Fibroblast of villous mesenchyme (primary cell): ENCODE measurements at regions not wholly inside any gene's neighbourhood (a gene's known extent, or its start where the extent isn't known, plus 50 kb on each side); places are given as distances from the start of the nearest gene placed in this dataset.

ENCODE experiments used
- DNase-seq: peaks from one replicate; pipeline ENCODE4 v3.0.0-alpha.2; 2010; ENCODE audit warnings: low read depth
- H3K4me3 ChIP-seq: 2 replicates; pipeline ENCODE4 v1.5.1; 2011; ENCODE audit warnings: low read depth, mild to moderate bottlenecking, low read length
- TF ChIP-seq, protein P1 (sequence below): IDR thresholded peaks from 2 replicates; pipeline ENCODE4 v1.5.1; 2012; ENCODE audit warnings: low read depth, mild to moderate bottlenecking, low read length; ENCODE audit not compliant: insufficient read depth

DNA sequence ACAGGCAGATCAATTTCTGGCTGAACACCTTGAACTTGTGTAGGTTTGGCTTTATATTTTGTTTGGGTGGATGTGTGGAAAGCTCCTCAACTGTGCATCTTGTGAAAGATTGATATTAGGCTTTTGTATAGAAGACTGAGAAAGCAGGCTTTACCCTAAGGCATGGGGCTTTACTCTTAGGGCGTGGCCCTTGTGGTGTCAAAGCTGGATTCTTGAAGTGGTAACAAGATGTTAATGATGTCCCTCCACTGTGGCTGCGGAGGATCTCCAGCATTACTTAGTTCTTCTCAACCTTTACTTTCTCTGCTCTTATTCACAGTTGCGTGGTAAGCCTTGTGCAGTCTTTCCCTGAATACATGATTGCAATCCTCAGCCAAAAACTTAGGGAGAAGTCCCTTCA is 54.1 kb upstream of the HECTD2 start:
- DNase-seq = no peak
- H3K4me3 ChIP-seq = no peak overlapping the region
- TF ChIP-seq, protein P1, sequence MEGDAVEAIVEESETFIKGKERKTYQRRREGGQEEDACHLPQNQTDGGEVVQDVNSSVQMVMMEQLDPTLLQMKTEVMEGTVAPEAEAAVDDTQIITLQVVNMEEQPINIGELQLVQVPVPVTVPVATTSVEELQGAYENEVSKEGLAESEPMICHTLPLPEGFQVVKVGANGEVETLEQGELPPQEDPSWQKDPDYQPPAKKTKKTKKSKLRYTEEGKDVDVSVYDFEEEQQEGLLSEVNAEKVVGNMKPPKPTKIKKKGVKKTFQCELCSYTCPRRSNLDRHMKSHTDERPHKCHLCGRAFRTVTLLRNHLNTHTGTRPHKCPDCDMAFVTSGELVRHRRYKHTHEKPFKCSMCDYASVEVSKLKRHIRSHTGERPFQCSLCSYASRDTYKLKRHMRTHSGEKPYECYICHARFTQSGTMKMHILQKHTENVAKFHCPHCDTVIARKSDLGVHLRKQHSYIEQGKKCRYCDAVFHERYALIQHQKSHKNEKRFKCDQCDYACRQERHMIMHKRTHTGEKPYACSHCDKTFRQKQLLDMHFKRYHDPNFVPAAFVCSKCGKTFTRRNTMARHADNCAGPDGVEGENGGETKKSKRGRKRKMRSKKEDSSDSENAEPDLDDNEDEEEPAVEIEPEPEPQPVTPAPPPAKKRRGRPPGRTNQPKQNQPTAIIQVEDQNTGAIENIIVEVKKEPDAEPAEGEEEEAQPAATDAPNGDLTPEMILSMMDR = no peak

DNA sequence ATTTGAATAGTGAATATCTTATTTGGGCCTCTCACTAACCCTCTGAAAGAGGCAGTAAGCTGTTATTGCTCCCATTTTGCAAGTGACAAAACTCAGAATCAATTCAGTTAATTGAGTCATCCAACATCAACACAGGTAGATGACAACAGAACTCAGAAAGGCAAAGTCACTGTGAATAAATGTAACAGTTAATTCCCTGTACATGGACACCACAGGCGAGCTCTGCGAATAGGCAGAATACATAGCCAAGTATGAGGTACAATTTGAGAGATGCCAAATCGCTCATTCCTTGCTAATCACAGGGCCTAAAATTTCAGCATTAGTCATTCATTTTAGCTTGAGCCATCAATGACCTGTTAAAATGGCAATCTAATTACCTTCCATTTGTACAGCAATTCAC is 52.6 kb upstream of the HECTD2 start:
- no peak overlapping the region for H3K4me3 ChIP-seq
- TF ChIP-seq, protein P1 = no peak
- no peak for DNase-seq
